IPS-NIHi11 (cell line): ENCODE measurements at regions not wholly inside any gene's neighbourhood (a gene's known extent, or its start where the extent isn't known, plus 50 kb on each side); places are given as distances from the start of the nearest gene placed in this dataset.
"Not testable (repeated sequence)": the region's sequence is repeated elsewhere in the genome, so short reads cannot be mapped to it uniquely, and the experiment has no call there.

Experiments
- DNase-seq: peaks from one replicate; pipeline ENCODE4 v3.0.0; 2012; ENCODE audit warnings: mixed read lengths, low spot score

DNA sequence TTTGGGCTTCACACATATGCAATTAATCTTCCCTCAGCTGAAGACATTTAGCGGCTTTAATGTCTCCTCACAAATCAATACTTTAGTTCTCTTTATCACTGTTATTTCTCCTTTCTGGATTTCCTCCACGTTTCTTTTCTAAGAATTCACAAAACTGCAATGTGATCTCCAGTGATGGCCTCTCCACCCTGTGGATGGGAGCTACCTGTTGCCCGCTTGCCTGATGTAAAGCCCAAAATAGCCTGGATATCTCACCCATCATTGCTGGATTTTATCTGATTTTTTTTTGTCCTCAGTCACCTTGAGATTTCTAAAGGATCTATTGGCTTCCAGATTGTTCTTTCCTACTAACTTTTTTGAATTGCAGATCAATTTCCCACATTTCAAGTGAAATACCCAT, 129.3 kb upstream of the FAM241A start:
- DNase-seq: no peak

DNA sequence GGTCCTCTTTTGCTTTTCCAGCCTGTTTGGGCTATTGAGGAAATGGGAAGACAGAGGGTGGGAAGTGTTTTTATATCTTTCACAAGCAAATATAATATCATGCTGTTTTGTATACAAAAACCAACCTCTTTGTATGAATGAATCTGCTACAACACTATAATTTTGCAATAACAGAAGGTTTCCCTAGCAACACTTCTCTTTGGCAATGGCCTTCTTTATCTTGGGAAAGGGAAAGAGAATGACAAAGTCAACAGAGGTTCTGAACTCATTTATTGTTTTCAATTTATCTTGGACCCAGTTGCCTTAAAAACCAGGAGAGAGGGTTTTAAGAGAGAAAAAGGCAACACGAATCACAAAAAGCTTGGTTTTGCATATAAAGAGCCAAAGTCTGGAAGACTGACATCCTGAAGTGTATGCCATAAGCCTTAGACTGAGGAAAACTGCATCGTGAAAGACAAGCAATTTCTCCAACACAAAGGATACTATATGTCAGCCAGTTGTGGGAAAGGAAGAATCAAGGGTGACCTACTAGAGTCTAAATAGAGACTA, 121.8 kb upstream of the FAM241A start:
- no peak for DNase-seq

DNA sequence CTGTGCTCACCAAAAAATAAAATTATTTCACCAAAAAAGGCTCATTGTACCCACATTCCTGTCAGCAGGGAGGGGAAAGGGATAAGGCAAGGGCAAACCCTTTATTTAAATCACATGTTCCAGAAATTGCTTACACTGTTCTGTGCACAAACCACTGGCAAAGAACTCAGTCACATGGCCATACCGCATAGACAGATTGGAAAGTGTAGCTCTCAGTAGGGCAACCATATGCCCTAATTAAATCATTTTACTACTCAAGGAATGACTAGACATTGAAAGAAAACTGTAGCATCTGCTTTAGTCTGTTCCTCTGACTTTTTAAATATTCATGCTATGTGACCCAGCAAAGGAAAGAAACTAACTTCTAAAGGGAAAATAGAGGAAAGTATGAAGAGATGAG, 119.2 kb upstream of the FAM241A start:
- DNase-seq: no peak

DNA sequence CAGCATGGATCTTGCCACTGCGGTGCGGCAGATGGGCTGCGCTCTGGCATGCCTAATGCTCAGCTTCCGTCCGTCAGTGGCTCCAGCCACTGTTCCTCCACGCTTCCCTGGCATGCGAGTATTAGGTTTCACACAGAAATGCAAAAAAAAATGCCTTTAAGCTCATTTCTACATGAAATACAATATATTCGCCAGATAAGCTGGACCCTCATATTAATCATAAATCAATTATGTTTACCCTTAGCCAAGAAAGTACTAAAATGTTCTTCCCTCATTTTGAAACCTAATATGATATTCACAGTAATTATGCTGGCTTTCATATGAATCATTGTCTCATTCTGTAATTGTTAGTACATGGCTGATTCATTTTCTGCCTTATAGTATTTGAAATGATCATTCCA, 115.5 kb upstream of the FAM241A start:
- peak; percentile 11 for DNase-seq

DNA sequence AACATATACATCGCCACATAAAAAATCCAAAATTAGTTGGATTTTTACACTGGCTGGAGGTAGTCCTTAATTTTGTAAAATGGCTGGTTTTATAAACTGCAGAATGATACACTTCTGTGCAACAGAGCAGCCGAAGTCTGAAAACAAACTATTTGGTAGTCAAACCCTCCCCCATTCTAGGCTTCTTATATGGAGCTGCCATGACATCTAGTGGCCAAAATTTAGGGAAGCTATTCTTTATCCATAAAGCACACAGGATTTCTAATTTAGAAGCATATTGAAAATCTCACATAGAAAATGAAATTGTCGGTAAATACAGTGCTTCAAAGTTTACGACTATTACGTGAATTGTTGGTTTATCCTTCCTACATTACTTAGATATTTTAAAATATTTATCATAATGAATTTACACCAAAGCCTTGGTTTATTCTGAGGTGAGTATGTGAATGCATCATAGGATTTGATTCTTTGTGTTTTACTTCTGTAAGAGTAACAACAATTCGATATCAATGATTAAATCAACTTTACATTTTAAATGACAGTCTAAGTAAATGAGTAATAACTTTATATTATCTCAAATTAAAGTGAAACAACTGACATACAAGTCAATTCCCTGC, 113.4 kb upstream of the FAM241A start:
- DNase-seq: peak; percentile 32

DNA sequence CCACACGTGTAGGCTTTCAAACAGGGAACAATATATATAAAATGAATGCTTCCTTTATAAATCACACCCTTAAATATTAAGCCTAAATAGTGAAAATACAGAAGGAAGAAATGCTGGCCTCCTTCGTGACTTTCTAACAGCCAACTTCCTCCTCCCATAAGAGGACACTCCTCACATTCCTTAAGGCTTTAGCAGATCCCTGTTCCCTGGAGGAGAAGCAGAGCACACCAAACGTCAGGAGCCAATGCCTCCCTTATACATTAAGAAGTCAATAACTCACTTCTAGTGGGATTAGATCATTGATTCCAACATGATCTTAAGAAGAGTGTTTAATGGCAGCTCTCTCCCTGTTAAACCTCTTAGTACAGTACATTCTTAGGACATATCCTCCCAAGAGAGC, 108.4 kb upstream of the FAM241A start:
- DNase-seq: no peak

DNA sequence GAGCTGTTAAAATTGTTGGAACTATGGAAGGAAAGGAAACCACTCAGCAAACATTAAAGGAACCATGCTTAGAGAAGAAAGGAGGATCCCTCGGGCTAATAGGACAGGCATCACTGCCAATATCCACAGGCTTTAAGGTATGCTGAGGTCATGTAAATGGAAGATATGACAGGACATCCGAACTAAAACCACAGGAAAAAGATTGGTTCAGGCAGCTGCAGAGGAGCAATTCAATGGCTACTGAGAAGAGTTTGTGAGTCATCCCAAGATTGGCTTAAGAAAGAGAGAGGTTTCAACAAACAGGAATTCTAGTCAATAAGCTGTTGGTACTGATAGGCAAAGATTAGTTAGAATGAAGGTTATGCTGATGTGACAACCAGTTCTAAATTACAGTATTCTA, 106.4 kb upstream of the FAM241A start:
- no peak for DNase-seq

DNA sequence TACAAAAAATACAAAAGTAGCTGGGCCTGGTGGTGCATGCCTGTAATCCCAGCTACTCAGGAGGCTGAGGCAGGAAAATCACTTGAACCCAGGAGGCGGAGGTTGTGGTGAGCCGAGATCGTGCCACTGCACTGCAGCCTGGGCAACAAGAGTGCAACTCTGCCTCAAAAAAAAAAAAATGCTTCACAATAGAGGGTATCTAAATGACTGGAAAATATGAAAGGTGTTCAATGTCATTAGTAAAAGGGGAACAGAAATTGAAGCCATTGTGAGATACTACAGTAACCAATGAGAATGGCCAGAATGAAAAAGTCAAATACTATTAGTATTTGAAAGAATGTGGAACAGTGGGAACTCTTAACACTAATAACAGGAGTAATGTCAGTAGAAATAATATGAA, 96.1 kb upstream of the FAM241A start:
- not testable (repeated sequence) for DNase-seq

DNA sequence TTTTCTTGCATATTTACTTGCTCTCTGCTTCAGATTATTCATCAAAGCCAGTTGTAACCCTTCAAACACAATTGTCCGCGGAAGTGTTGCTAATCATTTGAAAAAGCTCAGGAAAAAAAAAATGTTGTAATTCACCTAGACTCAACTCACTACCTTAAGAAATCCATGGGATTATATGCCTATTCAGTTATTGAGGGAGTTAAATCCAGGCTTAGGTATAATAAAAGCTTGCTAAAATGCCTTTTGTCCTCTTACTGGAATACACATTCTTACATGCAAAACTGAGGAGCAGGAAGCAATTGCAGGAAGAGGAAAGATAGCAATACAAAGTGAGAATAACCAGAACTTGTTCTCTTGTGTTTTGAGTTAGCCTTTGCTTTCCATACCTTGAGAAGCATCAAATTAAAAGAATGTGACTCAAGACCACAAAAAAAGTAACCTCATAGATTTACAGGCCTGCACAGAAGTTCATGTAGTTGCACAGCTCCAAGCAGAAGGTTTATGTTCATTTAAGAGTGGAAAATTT, 91.4 kb upstream of the FAM241A start:
- no peak for DNase-seq

DNA sequence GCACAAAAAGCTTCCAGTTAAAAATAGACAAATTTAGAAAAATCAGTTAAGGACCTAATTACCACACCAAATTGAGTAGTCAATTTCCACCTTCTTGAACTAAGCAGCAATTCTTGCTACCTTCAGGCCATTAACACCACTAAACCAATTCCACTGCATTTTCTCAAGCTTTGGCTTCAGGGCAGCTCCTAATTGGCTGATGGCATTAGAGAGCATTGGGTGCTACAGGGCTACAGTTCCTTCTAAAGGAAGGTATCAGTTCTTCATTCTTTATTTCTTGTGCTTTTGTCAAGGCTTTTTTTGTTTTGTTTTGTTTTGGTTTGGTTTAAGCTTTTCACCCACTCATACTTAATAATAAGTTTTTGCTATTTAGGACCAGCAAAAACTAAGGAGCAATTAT, 90.2 kb upstream of the FAM241A start:
- DNase-seq: no peak

DNA sequence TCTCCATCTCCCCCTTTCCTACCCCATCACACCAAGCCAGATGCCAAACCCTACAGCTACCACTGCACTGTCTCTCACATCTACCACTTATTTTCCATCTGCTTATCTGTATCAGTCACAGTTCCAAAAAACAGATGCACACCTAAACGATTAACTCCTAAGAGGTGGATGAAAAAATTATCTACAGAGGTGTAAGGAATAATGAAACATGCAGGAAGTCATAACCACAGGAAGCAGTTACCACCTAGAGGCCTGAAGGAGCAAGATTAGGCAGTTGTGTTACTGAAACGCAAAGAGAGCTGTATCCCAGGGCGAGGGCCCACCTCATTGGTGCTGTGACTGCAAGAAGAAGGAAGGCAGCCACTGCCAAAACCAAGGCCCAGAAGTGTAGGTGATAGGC, 87.8 kb upstream of the FAM241A start:
- DNase-seq: no peak

DNA sequence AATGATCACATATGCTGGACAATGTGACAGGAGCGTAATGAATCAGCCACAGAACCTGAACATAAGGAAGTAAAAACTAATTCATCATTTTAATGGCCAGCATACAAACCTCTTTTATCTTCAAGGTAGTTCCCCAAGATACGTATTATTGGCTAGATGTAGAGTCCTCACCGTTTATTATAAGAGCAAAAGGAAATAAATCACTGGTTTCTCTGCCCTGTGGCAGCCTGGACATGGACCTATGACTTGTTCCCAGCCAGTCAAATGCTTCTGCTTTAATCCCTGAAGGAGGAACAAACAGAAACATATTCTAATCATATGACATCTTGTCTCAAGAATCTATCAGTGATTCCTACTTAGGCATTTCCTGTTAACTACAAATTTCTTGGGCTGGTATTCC, 86.8 kb upstream of the FAM241A start:
- no peak for DNase-seq

DNA sequence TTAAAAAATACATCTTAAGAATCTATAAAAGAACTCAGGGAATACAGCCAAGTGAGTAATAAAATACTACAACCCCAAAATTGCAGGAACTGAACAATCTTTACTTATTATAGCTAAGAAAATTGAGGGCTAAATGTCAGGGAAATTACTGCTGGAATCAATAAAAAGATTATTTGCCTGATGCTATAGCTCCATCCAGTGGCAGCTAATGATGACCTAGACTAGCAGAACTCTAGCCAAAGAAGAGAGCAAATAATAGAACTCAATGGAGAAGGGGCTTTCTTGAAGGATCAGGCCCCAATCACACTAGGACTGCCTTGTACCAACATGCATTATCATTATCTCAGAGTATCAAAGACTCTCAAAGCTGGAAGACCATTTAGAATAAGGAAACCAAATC, 85.0 kb upstream of the FAM241A start:
- DNase-seq: peak; percentile 19

DNA sequence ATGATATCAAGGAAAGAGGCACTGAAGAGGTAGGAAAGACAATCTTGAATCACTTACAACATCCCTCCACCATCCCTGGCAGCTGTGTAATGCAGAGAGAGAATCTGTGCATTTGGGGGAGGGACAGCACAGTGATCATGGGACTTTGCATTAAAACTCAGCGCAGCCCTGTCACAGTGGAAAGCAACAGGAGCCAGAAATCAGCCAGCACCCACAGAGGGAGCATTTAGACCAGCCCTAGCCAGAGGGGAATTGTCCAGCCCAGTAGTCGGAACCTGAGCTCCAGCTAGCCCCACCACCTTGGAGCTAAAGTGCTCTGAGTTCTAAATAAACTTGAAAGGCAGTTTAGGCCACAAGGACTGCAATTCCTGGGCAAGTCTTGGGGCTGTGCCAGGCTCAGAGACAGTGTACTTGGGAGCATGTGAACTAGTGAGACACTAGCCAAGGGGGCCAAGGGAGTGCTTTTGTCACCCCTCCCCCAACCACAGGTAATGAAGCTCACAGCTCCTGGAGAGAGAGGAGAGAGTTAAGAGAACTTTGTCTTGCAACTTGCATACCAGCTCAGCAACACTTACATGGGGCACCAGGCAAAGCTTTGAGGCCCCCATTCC, 83.9 kb upstream of the FAM241A start:
- DNase-seq: no peak

DNA sequence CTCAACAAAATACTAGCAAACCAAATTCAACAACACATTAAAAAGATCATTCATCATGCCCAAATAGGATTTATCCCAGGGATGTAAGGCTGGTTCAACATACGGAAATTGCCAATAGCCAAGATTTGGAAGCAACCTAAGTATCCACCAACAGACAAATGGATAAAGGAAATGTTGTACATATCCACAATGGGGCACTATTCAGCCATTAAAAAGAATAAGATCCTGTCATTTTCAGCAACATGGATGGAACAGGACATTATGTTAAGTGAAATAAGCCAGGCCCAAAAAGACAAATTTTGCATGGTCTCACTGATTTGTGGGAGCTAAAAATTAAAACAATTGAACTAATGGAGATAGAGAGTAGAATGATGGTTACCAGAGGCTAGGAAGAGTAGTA, 82.0 kb upstream of the FAM241A start:
- no peak for DNase-seq

DNA sequence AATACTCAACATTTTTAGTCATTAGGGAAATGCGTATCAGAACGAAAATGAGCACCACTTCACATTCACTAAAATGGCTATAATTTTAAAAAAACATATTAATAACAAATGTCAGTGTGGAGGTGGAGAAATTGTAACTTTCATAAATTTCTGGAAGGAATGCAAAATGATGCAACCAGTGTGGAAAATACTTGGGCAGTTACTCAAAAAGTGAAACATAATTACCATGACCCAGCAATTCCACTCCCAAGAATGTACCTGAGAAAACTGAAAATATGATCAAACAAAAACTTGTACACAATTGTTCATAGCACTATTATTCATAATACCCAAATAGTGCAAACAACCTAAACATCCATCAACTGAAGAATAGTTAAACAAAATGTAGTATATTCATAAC, 76.1 kb upstream of the FAM241A start:
- no peak for DNase-seq

DNA sequence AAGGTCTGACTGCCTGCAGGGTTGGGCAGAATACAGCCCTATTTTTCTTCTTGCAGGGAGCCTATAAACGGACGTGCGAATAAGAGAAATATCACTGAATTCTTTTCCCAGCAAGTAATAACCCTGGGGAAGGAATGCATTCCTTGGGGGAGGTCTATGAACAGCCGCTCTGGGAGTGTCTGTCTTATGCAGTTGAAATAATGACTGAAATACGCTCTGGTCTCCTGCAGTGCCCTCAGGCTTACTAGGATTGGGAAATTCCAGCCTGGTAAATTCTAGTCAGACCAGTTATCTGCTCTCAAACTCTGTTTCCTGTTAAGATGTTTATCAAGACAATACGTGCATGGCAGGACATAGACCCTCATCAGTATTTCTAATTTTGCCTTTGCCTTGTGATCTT, 72.1 kb upstream of the FAM241A start:
- no peak for DNase-seq

DNA sequence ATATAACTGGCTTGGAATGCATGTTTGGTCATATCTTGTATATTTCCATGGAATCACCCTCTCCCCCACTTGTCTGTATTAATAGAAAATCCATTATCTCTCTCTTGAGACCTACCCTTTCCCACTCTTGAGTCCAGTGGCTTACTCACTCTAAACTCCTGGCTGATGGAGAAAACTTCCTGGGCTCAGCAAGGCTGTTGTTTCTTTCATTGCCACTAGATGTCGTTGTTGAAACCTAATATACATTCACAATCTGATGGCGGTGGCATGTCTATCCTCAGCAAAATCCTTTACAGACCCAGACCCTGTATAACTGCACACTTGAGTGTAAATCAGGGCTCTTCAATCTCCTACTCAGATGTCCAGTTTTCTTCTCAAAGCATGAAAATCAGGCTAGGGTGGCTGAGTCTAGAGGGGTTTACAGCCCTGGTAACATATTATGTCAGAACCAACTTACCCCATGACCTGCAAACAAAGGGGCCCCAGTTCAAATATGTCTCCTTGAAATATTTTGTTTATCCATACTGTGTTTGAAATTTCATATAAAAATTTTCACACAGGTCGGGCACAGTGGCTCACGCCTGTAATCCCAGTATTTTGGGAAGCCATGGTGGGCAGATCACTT, 70.0 kb upstream of the FAM241A start:
- peak; percentile 50 for DNase-seq

DNA sequence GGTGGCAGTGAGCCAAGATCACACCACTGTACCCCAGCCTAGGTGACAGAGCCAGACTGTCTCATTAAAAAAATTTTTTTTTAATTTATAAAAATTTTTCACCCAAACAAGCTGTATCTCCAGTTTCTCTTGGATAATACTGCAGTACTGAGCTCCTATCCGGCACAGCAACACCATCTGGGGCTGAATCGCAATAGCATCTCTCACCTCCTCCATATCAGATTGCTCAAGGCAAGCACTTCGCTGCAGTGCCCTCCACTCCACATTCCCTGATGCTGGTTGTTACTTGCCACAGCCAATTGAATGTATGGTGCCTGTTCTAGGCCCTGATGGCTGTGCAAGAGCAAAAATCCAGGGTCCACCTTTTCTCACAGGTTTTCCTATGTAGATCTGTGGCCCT, 69.3 kb upstream of the FAM241A start:
- DNase-seq: no peak

DNA sequence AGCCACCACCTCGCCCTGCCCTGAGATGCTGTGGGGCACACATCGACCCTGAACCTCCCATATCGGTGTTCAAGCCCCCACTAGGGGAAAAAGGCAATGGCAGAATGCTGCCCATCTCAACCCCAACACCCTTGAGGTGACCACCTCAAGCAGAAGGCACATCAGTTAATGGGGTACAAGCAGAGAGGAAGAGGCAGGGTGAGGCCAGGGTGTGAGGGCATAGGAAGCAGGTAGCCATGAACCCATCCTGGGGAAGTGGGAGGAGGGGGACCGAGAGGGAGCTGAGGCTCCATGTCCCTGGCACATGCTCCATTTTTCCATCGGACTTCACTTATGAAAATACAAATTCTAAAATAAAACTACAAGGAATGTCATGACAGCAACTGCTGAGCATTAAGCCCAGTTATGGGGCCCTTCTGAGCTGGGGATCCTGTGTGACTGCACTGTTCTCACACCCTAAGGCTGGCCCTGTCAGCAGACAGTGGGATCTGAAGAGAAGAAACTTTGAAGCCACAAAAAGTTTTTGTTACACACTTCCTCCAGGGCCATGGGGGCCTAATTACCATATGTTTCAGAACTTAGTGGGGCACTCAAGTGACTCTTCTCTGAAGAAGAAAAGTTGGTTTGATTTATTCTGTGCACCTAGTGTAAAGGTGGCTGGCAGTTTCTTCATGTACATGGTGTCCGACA, 68.2 kb upstream of the FAM241A start:
- DNase-seq: no peak

DNA sequence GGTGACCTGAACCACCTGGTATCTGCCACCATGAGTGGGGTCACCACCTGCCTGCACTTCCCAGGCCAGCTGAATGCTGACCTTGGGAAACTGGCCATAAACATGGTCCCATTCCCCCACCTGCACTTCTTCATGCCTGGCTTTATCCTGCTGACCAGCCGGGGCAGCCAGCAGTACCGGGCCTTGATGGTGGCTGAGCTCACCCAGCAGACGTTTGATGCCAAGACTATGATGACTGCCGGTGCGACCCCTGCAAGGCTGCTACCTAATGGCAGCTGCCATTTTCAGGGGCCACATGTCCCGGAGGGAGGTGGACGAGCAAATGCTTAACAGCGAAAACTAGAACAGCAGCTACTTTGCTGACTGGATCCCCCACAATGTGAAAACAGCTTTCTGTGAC, 67.5 kb upstream of the FAM241A start:
- no peak for DNase-seq

DNA sequence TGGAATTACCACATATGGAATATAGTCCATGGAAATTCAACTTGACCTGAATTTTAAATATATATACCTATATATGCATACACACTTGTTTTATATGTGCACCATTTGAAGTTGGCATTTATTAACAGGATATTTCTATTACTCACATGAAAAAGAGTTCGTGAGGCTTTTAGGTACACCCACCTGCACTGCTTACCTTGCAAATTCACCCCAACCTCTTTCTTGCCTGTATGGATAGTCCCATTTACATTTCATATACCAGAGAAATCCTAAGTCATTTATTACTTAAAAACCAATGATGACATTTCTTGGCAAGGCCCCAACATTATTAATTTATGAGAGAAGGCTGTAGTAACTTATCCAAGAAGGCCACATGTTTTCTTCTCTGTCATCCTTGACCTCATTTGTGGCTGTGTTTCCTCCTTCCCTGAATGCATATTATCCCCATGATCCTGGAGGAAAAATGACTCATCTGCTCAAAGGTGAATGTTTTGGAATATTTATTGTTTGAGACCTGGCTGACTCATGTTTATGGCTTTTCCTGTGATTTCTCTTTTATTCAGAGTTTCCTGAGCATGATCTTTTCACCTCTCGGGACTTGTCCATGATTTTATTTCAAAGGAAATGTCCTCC, 62.2 kb upstream of the FAM241A start:
- DNase-seq: no peak
